HG02938 (cell line): ENCODE measurements at regions not wholly inside any gene's neighbourhood (a gene's known extent, or its start where the extent isn't known, plus 50 kb on each side); places are given as distances from the start of the nearest gene placed in this dataset.
"Not testable (repeated sequence)": the region's sequence is repeated elsewhere in the genome, so short reads cannot be mapped to it uniquely, and the experiment has no call there.

Source experiments
- ATAC-seq: cut with Tn5 transposase; IDR thresholded peaks from one replicate; pipeline ENCODE4 v1.9.1; 2021; ENCODE audit warnings: mild to moderate bottlenecking, moderate library complexity; ENCODE audit not compliant: unreplicated experiment

- no peak for ATAC-seq
Observed at GRCh38 chr1:229710746-229711145, 84.7 kb downstream of the URB2 start.

GRCh38 chr1:229714306-229714705 lies 88.3 kb downstream of the URB2 start:
- ATAC-seq: no peak

GRCh38 chr1:229714964-229715603 lies 89.0 kb downstream of the URB2 start:
- peak; percentile 83 for ATAC-seq

GRCh38 chr1:229716069-229716468 lies 90.0 kb downstream of the URB2 start:
- no peak for ATAC-seq

- ATAC-seq: no peak
Observed at GRCh38 chr1:229716704-229717103, 90.7 kb downstream of the URB2 start.

GRCh38 chr1:229717786-229718576 lies 91.9 kb downstream of the URB2 start:
- ATAC-seq: no peak

GRCh38 chr1:229726061-229726460 lies 100.0 kb downstream of the URB2 start:
- ATAC-seq: no peak

- no peak for ATAC-seq
Observed at GRCh38 chr1:229729916-229730315, 103.9 kb downstream of the URB2 start.

- ATAC-seq: no peak
Observed at GRCh38 chr1:229730573-229730972, 104.5 kb downstream of the URB2 start.

GRCh38 chr1:229732061-229732460 lies 106.0 kb downstream of the URB2 start:
- ATAC-seq: no peak

- ATAC-seq: no peak
Observed at GRCh38 chr1:229736376-229736775, 110.3 kb downstream of the URB2 start.

- ATAC-seq: not testable (repeated sequence)
Observed at GRCh38 chr1:229742614-229743013, 116.6 kb downstream of the URB2 start.

GRCh38 chr1:229749992-229750391 lies 123.9 kb downstream of the URB2 start:
- no peak for ATAC-seq

- no peak for ATAC-seq
Observed at GRCh38 chr1:229751610-229752009, 125.6 kb downstream of the URB2 start.

GRCh38 chr1:229752679-229753078 lies 126.6 kb downstream of the URB2 start:
- ATAC-seq: no peak

GRCh38 chr1:229753764-229754551 lies 127.9 kb downstream of the URB2 start:
- ATAC-seq: no peak

GRCh38 chr1:229756666-229757065 lies 130.6 kb downstream of the URB2 start:
- ATAC-seq: no peak

GRCh38 chr1:229757226-229757625 lies 131.2 kb downstream of the URB2 start:
- ATAC-seq: no peak

GRCh38 chr1:229758101-229759036 lies 132.3 kb downstream of the URB2 start:
- ATAC-seq: no peak

GRCh38 chr1:229759037-229759435 lies 133.0 kb downstream of the URB2 start:
- ATAC-seq: no peak

- no peak for ATAC-seq
Observed at GRCh38 chr1:229759586-229759985, 133.5 kb downstream of the URB2 start.
